ENCODE measurements at regions not wholly inside any gene's neighbourhood (a gene's known extent, or its start where the extent isn't known, plus 50 kb on each side); places are given as distances from the start of the nearest gene placed in this dataset.

DNA sequence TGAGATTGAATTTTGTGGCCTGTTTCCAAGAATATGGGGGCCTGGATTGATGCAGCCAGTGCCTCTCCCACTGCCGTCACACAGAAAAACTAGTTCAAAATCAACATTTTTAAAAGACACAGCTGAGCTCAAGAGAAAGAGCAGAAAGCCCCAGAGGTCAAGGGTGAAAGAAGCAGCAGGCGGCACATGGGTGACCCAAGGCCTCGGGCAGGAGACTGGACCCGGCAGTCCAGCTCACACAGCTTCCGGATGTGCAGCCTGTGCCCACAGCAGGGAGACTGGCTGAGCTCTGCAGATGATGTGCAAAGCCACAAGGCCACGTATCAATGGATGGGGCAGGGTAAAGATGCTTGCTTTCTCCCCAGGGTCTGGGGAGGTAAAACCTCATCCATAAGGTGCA lies 50.4 kb upstream of the RNF32 start:
- Mint-ChIP-seq H3K27me3 (peaks cover 9% of the 10 kb centered on the region), H3K27ac (no peak overlapping the region), H3K9me3 (ENCODE audit: low read depth) (peaks cover 10% of the 10 kb centered on the region), H3K36me3 (ENCODE audit: low read depth) (no peaks in the 10 kb centered on the region), H3K4me3 (no peak overlapping the region), H3K4me1 (no peaks in the 10 kb centered on the region)
- intact Hi-C loops (cut with DNase I, micrococcal nuclease) = no loop called here
- POLR2A ChIA-PET = no interaction called here
- ATAC-seq (no peak), DNase-seq (no peak)
- CTCF ChIA-PET = no interaction called here

DNA sequence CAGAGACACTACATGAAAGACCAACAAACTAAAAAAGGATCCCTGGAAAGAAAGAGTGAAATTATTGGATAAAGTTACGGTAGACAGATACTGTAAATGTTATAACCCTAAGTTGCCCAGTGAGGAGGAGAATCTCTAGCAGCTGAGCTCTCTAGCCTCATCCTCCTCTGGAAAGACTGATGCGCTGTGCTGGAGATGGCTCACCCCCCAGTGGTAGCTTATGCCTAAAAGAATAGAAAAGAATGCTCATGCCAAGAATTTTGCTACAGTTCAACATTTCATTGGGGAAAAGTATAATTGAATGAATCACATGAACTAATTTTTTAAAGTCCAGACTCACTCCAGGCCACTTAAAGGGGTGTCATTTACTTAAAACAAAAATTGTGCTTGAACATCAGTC lies 50.8 kb upstream of the RNF32 start:
- no peak for DNase-seq
- no peak overlapping the region for H3K27ac Mint-ChIP-seq
- H3K4me1 Mint-ChIP-seq = no peaks in the 10 kb centered on the region
- peaks cover 8% of the 10 kb centered on the region for H3K27me3 Mint-ChIP-seq
- POLR2A ChIA-PET = no interaction called here
- intact Hi-C loops (cut with DNase I, micrococcal nuclease) = no loop called here
- H3K9me3 Mint-ChIP-seq (ENCODE audit: low read depth) = peaks cover 10% of the 10 kb centered on the region
- H3K36me3 Mint-ChIP-seq (ENCODE audit: low read depth) = no peaks in the 10 kb centered on the region
- CTCF ChIA-PET = no interaction called here
- H3K4me3 Mint-ChIP-seq = no peak overlapping the region
- ATAC-seq = no peak

DNA sequence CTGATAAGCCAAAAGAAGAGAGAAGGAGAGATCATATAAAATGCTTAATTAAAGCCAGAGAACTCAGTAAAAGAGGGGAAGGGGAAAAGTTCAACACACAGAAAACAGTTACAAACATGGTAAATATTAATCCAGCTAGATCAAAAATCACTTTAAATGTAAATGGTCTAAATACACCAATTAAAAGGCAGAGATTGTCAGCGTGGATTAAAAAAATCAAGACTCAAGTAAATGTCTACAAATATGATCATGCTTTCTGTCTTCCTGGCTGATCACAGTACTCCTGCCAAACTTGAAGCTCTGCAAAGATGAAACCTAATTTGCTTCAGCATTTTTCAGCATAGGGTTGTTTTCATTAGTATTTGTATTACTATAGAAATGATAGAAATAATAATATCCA lies 54.6 kb upstream of the RNF32 start:
- intact Hi-C loops (cut with DNase I, micrococcal nuclease) = no loop called here
- POLR2A ChIA-PET = no interaction called here
- H3K4me1 Mint-ChIP-seq = no peaks in the 10 kb centered on the region
- H3K27ac Mint-ChIP-seq = no peak overlapping the region
- peaks cover 3% of the 10 kb centered on the region for H3K9me3 Mint-ChIP-seq (ENCODE audit: low read depth)
- H3K27me3 Mint-ChIP-seq = peaks cover 6% of the 10 kb centered on the region
- no peak overlapping the region for H3K4me3 Mint-ChIP-seq
- ATAC-seq = no peak
- CTCF ChIA-PET = no interaction called here
- DNase-seq = no peak
- H3K36me3 Mint-ChIP-seq (ENCODE audit: low read depth) = no peaks in the 10 kb centered on the region

DNA sequence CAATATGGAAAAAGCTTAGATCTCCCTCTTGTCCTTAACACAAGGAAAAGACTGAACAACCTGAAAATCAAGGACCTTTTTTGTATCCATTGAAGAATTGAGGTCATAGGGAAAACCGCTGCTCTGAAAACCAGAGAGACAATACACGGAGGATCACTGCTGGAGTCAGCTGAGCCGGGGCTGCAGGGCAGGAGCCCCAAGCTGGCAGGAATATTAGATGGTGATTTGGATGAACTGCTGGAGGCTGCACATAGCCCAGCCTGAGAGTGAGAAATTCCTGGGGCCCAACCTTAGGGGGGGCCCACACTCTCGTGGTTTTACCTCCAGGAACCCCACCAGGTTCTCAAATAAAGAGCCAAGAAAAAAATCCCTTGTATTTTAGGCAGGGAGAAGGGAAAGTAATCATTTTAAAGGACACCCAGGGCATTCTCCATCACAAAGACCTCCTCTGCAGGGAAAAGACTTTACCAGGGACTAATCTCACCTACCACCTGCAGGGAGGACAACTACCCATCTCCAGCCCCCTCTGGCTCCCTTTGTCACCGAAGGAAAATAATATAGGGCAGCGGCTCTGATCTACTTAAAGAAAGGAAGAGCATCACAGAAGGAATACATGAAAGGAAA lies 55.4 kb upstream of the RNF32 start:
- DNase-seq (no peak), ATAC-seq (no peak)
- Mint-ChIP-seq H3K27me3 (peaks cover 6% of the 10 kb centered on the region), H3K27ac (no peak overlapping the region), H3K36me3 (ENCODE audit: low read depth) (no peaks in the 10 kb centered on the region), H3K4me1 (no peaks in the 10 kb centered on the region), H3K4me3 (no peak overlapping the region), H3K9me3 (ENCODE audit: low read depth) (peaks cover 3% of the 10 kb centered on the region)
- ChIA-PET CTCF (interaction anchor here (1.0 kb wide), 1 partner anchor 11 kb away, joined by 3 read pairs; no protein-coding TSS in a partner anchor), POLR2A (no interaction called here)
- intact Hi-C loops (cut with DNase I, micrococcal nuclease) = no loop called here

DNA sequence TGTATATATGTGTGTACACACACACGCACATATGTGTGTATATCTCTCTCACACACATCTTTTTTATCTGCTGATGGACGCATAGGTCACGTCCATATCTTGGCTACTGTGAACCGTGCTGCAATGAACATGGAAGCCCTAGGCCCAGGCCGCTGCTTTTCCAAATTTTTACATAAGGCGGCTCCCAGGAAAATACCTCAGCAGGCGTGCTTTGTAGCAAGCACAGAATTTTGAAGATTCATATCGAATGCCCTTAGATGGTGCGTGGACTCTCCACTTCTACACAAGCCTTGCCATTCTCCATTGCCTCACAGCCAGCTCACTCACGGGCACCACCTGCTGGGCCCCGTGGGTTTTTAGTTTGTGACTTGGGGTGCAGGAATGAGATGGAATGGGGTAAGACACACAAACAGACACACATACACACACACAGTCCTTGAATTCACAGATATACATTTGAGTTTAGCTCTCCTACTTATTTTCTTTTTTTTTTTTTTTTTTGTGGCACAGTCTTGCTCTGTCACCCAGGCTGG lies 57.9 kb upstream of the RNF32 start:
- peaks cover 3% of the 10 kb centered on the region for H3K9me3 Mint-ChIP-seq (ENCODE audit: low read depth)
- ChIA-PET POLR2A (no interaction called here), CTCF (interaction anchor here (0.6 kb wide), 1 partner anchor 804 kb away, joined by 3 read pairs; no protein-coding TSS in a partner anchor)
- no peak overlapping the region for H3K4me3 Mint-ChIP-seq
- no peak for ATAC-seq
- DNase-seq = no peak
- no peak overlapping the region for H3K27ac Mint-ChIP-seq
- H3K27me3 Mint-ChIP-seq = peaks cover 6% of the 10 kb centered on the region
- no peaks in the 10 kb centered on the region for H3K4me1 Mint-ChIP-seq
- H3K36me3 Mint-ChIP-seq (ENCODE audit: low read depth) = no peaks in the 10 kb centered on the region
- intact Hi-C loops (cut with DNase I, micrococcal nuclease) = no loop called here

DNA sequence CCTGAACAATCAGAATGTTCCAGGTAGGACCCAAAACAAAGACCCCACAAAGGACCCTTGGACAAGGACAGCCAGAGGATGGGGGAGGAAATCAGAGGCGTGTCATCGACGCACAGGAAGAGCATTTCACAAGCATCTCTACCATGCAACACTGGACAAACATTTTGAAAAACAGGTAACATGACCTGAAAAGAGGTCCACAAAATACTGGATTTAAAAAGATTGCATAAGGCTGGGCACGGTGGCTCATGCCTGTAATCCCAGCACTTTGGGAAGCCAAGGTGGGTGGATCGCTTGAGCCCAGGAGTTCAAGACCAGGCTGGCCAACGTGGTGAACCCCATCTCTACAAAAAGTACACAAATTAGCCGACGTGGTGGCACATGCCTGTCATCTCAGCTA lies 60.5 kb upstream of the RNF32 start:
- intact Hi-C loops (cut with DNase I, micrococcal nuclease) = no loop called here
- ChIA-PET CTCF (no interaction called here), POLR2A (no interaction called here)
- Mint-ChIP-seq H3K9me3 (ENCODE audit: low read depth) (no peaks in the 10 kb centered on the region), H3K4me3 (no peak overlapping the region), H3K27ac (no peak overlapping the region), H3K36me3 (ENCODE audit: low read depth) (no peaks in the 10 kb centered on the region), H3K4me1 (no peaks in the 10 kb centered on the region), H3K27me3 (peaks cover 15% of the 10 kb centered on the region)
- no peak for ATAC-seq
- no peak for DNase-seq

DNA sequence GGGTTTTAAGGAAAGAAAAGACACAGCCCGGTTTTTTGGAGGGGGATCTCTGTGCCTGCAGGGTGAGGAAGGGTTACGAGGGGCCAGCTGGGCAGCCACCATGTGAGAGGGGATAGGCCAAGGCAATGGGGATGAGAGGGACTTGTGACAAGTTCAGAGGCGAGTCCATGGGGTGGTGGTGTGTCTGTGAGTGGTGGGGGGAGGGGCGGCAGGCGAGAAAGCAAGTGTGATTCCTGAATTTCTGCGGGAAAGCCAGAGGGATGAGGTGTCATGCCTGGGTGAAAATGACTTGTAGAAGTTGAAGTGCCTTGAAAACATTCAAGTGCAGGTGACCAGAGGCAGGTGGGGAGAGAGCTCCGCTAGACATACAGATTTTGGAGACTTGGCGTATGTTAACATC lies 61.0 kb upstream of the RNF32 start:
- Mint-ChIP-seq H3K4me1 (no peaks in the 10 kb centered on the region), H3K4me3 (no peak overlapping the region), H3K27ac (no peak overlapping the region), H3K27me3 (peaks cover 18% of the 10 kb centered on the region), H3K36me3 (ENCODE audit: low read depth) (no peaks in the 10 kb centered on the region), H3K9me3 (ENCODE audit: low read depth) (no peaks in the 10 kb centered on the region)
- POLR2A ChIA-PET = no interaction called here
- no peak for DNase-seq
- intact Hi-C loops (cut with DNase I, micrococcal nuclease) = loop anchor here in 1 of 2 experiments (10.0 kb wide), 1 partner anchor 65 kb away; no protein-coding TSS in a partner anchor
- CTCF ChIA-PET = no interaction called here
- no peak for ATAC-seq

DNA sequence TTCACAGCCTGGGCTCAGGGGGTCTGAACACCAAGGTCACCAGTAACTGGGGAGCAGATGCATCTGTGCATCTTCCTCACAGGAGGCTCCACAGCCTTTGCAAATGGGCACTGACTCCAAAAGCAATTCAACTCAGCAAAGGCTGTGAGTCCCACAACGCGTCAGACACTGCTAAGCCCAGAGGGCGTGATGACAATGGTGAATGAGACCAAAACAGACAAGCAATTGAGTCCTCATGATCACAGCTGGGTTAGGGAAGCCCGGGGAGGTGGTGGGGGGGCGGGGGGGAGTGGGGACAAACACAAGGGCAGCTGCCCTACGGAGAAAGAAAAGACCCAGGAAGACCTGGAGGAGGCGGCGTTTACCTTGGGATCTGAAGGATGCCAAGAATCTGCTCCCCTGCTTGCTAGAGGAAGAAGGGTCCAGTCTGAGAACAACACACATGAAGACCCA lies 61.6 kb upstream of the RNF32 start:
- ATAC-seq = no peak
- intact Hi-C loops (cut with DNase I, micrococcal nuclease) = loop anchor here in 1 of 2 experiments (10.0 kb wide), 1 partner anchor 64 kb away; no protein-coding TSS in a partner anchor
- Mint-ChIP-seq H3K9me3 (ENCODE audit: low read depth) (no peaks in the 10 kb centered on the region), H3K27ac (no peak overlapping the region), H3K4me3 (no peak overlapping the region), H3K27me3 (peaks cover 18% of the 10 kb centered on the region), H3K4me1 (no peaks in the 10 kb centered on the region), H3K36me3 (ENCODE audit: low read depth) (no peaks in the 10 kb centered on the region)
- DNase-seq = no peak
- CTCF ChIA-PET = no interaction called here
- POLR2A ChIA-PET = no interaction called here

DNA sequence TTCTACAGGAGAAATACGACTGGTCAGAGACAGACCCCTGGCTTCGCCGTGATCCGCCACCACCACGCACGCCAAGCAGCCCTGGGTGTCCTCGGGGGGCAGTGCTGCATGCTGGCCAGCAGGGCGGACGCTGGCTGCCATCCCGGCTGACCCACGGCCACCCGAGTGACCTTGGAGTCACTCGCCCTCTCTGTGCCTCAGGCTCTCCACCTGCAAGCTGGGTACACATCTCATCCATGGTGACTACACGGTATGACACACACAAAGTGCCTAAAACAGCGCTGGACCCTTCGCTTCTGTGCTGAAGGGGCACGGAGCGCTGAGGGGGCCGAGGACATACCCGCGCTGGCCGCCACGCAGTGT lies 62.0 kb upstream of the RNF32 start:
- no peaks in the 10 kb centered on the region for H3K36me3 Mint-ChIP-seq (ENCODE audit: low read depth)
- intact Hi-C loops (cut with DNase I, micrococcal nuclease) = loop anchor here in 1 of 2 experiments (10.0 kb wide), 1 partner anchor 64 kb away; no protein-coding TSS in a partner anchor
- no peak for ATAC-seq
- DNase-seq = no peak
- no peaks in the 10 kb centered on the region for H3K4me1 Mint-ChIP-seq
- no peak overlapping the region for H3K27ac Mint-ChIP-seq
- no peaks in the 10 kb centered on the region for H3K9me3 Mint-ChIP-seq (ENCODE audit: low read depth)
- CTCF ChIA-PET = no interaction called here
- H3K27me3 Mint-ChIP-seq = peaks cover 21% of the 10 kb centered on the region
- POLR2A ChIA-PET = no interaction called here
- H3K4me3 Mint-ChIP-seq = no peak overlapping the region

DNA sequence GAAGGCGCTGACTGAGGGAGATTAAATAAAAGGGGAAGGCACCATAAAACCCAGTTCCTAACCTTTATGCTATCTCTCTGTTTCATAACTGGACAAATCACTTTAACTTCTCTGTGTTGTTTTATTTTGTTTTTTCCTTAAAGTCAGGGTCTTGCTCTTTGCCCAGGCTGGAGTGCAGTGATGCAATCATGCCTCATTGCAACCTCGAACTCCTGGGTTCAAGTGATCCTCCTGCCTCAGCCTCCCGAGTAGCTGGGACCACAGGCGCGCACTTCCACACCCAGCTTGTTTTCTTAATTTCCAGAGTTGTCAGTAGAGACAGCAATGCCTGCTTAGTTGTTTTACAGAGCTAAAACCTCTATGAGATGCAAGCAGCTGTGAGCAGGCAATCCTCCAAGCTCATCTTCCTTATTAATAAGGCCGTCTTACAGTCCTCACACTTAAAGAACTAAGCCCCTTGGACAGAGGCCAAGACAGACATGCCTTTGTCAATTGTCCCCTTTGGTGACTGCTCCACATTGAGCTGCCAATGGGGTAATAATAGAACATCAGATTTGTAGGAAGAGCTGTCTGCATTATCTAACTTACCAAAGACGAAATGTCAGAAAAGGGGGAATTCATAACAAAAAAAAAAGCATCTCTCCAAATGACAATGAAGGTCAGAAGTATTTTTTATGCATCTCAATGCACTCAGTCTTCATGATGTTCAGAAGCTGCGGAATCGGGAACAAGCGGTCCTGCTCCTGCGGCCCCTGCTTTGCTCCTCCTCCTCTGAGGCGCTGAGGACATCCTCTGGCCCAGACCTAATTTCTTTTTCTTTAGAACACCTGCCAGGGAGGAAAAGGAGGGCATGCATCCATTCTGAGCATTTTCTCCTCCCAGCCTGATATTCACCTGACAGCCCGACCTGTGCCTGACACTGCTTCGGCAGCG lies 62.7 kb upstream of the RNF32 start:
- DNase-seq = no peak
- CTCF ChIA-PET = interaction anchor here (0.8 kb wide), 1 partner anchor 13 kb away, joined by 5 read pairs; no protein-coding TSS in a partner anchor

DNA sequence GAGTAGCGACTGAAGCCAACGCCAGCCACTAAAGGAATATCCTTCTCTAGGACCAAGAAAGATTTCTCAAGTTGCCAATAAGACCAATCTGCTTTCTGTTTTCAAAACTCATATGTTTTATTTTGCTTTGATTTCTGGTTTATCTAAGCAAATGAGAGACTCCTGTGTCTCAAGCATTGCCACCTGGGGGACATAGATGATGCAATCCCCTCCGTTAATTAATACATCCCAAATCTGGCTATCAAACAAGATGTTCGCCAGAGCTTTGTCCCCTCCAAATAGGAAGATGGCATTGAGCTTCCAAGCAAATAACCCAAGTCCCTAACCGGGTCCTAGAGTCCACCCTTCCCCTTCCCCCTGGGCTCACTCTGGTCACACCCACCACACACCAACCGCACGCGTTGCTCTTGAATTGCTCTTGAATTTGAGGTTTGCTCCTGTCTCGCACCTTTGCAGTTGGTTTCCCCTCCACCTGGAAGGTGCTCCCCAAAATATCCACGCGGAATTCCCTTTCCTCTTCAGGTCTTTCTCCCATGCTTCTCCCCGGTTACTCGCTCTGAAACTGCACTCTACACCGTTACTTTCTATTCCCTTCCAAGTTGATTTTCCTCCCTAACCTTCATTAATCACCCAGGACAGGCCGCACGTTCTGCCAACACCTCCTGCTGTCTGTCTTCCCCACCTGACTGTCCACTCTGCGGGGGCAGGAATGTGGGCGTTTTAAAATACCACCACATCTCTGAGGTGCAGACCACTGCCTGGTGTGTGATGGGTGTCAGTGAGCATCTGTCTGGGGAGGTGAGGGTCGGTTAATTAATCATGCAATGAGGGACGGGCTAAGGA lies 64.1 kb upstream of the RNF32 start:
- POLR2A ChIA-PET = no interaction called here
- intact Hi-C loops (cut with DNase I, micrococcal nuclease) = loop anchor here in 1 of 2 experiments (10.0 kb wide), 1 partner anchor 62 kb away; no protein-coding TSS in a partner anchor

More for the DNA sequence above, 62.7 kb upstream of the RNF32 start:
- no peak overlapping the region for H3K27ac Mint-ChIP-seq
- no peaks in the 10 kb centered on the region for H3K4me1 Mint-ChIP-seq
- no peak overlapping the region for H3K4me3 Mint-ChIP-seq
- POLR2A ChIA-PET = no interaction called here
- intact Hi-C loops (cut with DNase I, micrococcal nuclease) = loop anchor here in 1 of 2 experiments (10.0 kb wide), 1 partner anchor 63 kb away; no protein-coding TSS in a partner anchor
- no peak for ATAC-seq
- no peaks in the 10 kb centered on the region for H3K36me3 Mint-ChIP-seq (ENCODE audit: low read depth)
- H3K9me3 Mint-ChIP-seq (ENCODE audit: low read depth) = no peaks in the 10 kb centered on the region
- peaks cover 27% of the 10 kb centered on the region for H3K27me3 Mint-ChIP-seq

More for the DNA sequence above, 64.1 kb upstream of the RNF32 start:
- H3K27ac Mint-ChIP-seq = no peak overlapping the region
- CTCF ChIA-PET = interaction anchor here (0.5 kb wide), 1 partner anchor 362 kb away, joined by 3 read pairs; no protein-coding TSS in a partner anchor
- H3K4me1 Mint-ChIP-seq = no peaks in the 10 kb centered on the region
- no peaks in the 10 kb centered on the region for H3K36me3 Mint-ChIP-seq (ENCODE audit: low read depth)
- ATAC-seq = no peak
- H3K27me3 Mint-ChIP-seq = peaks cover 30% of the 10 kb centered on the region
- no peaks in the 10 kb centered on the region for H3K9me3 Mint-ChIP-seq (ENCODE audit: low read depth)
- no peak for DNase-seq
- no peak overlapping the region for H3K4me3 Mint-ChIP-seq

Measured in activated CD4-positive, alpha-beta T cell treated with anti-CD3 and anti-CD28 coated beads for 36 hours (primary cell).